GM23338 (cell line): ENCODE measurements at regions not wholly inside any gene's neighbourhood (a gene's known extent, or its start where the extent isn't known, plus 50 kb on each side); places are given as distances from the start of the nearest gene placed in this dataset.
A peak's percentile ranks its signal among the peaks of the same experiment; 100 is the strongest.

ENCODE experiments used
- ATAC-seq: fragments of 200-7000 bp; cut with Tn5 transposase; 3 replicates; pipeline ENCODE4 v1.9.1; 2020
- DNase-seq: peaks from one replicate; pipeline ENCODE4 v3.0.0-alpha.2; 2015; ENCODE audit warnings: low spot score
- H2AFZ ChIP-seq: fragments of 200-600 bp; sonication (generic); 2 replicates; pipeline ENCODE4 v1.8.0; 2016; ENCODE audit warnings: antibody characterized with exemption, mild to moderate bottlenecking, moderate library complexity
- H3F3A ChIP-seq: fragments of 200-600 bp; sonication (generic); replicated peaks from 2 replicates; pipeline ENCODE4 v1.8.0; 2017; ENCODE audit warnings: antibody characterized with exemption, mixed run types, low read depth
- H3K27ac ChIP-seq: fragments of 200-600 bp; sonication (generic); 2 replicates; pipeline ENCODE4 v1.6.1; 2016; ENCODE audit warnings: low read depth
- H3K27me3 ChIP-seq: fragments of 200-600 bp; sonication (generic); 2 replicates; pipeline ENCODE4 v1.8.0; 2016; ENCODE audit warnings: mild to moderate bottlenecking, mixed run types, moderate library complexity; ENCODE audit not compliant: insufficient read depth
- H3K36me3 ChIP-seq: fragments of 200-600 bp; sonication (generic); 2 replicates; pipeline ENCODE4 v1.8.0; 2016; ENCODE audit warnings: mild to moderate bottlenecking; ENCODE audit not compliant: insufficient read depth
- H3K4me1 ChIP-seq: fragments of 200-600 bp; sonication (generic); 2 replicates; pipeline ENCODE4 v1.8.0; 2016; ENCODE audit warnings: mild to moderate bottlenecking, moderate library complexity; ENCODE audit not compliant: insufficient read depth
- H3K4me2 ChIP-seq: fragments of 200-600 bp; sonication (generic); 2 replicates; pipeline ENCODE4 v1.7.1; 2017; ENCODE audit warnings: mixed run types
- H3K4me3 ChIP-seq: fragments of 200-600 bp; sonication (generic); 2 replicates; pipeline ENCODE4 v1.6.1; 2016; ENCODE audit warnings: mixed run types
- H3K79me2 ChIP-seq: fragments of 200-600 bp; sonication (generic); replicated peaks from 2 replicates; pipeline ENCODE4 v1.8.0; 2017; ENCODE audit warnings: mild to moderate bottlenecking; ENCODE audit not compliant: insufficient read depth
- H3K9me2 ChIP-seq: fragments of 200-600 bp; sonication (generic); 2 replicates; pipeline ENCODE4 v1.8.0; 2017; ENCODE audit not compliant: insufficient read depth
- H4K20me1 ChIP-seq: fragments of 200-600 bp; sonication (generic); replicated peaks from 2 replicates; pipeline ENCODE4 v1.8.0; 2017; ENCODE audit warnings: mild to moderate bottlenecking; ENCODE audit not compliant: insufficient read depth
- H3K27ac Mint-ChIP-seq: 2 replicates; pipeline ENCODE4 v1.8.0; 2020; ENCODE audit warnings: inconsistent platforms, mild to moderate bottlenecking, moderate library complexity, mixed read lengths
- H3K27me3 Mint-ChIP-seq: 3 replicates; pipeline ENCODE4 v1.8.0; 2022; ENCODE audit warnings: low read depth, mild to moderate bottlenecking, moderate library complexity, mixed read lengths, inconsistent platforms; ENCODE audit not compliant: insufficient read depth, poor library complexity
- H3K36me3 Mint-ChIP-seq: 3 replicates; pipeline ENCODE4 v1.8.0; 2021; ENCODE audit warnings: low read depth, mild to moderate bottlenecking, inconsistent platforms, moderate library complexity, mixed read lengths
- H3K4me1 Mint-ChIP-seq: 3 replicates; pipeline ENCODE4 v1.8.0; 2020; ENCODE audit warnings: mild to moderate bottlenecking, inconsistent platforms, mixed read lengths
- H3K4me3 Mint-ChIP-seq: 3 replicates; pipeline ENCODE4 v1.8.0; 2021; ENCODE audit warnings: moderate library complexity, mild to moderate bottlenecking, inconsistent platforms, mixed read lengths
- H3K9me3 Mint-ChIP-seq: 3 replicates; pipeline ENCODE4 v1.8.0; 2020; ENCODE audit warnings: moderate library complexity, mild to moderate bottlenecking, inconsistent platforms, mixed read lengths
- CREB1 ChIP-seq: fragments of 250-450 bp; sonication (Bioruptor Pico); IDR thresholded peaks from 2 replicates; pipeline ENCODE4 v1.5.0; 2020; ENCODE audit warnings: low read depth, mild to moderate bottlenecking, moderate library complexity
- CTCF ChIP-seq, 2 experiments: fragments of 200-600 bp in 1 of 2; sonication (generic) in 1 of 2; conservative IDR thresholded peaks; 2 replicates each; pipeline versions ENCODE4 v1.5.1 to v1.6.1; 2016 to 2017; ENCODE audit warnings: antibody characterized with exemption in 2 of 2, low read depth in 2 of 2, mild to moderate bottlenecking in 2 of 2, moderate library complexity in 1 of 2
- ETS1 ChIP-seq: IDR thresholded peaks from 2 replicates; pipeline ENCODE4 v1.6.1; 2016; ENCODE audit warnings: antibody characterized with exemption
- EZH2 ChIP-seq: fragments of 200-600 bp; sonication (generic); IDR thresholded peaks from one replicate; pipeline ENCODE4 v1.8.0; 2017; ENCODE audit warnings: antibody characterized with exemption, mild to moderate bottlenecking, low read depth; ENCODE audit not compliant: unreplicated experiment
- NANOG ChIP-seq: IDR thresholded peaks from 2 replicates; pipeline ENCODE4 v1.6.1; 2016; ENCODE audit warnings: antibody characterized with exemption, borderline replicate concordance
- REST ChIP-seq: IDR thresholded peaks from one replicate; pipeline ENCODE4 v1.6.1; 2018; ENCODE audit warnings: antibody characterized with exemption; ENCODE audit not compliant: unreplicated experiment
- STAT1 ChIP-seq: IDR thresholded peaks from one replicate; pipeline ENCODE4 v1.6.1; 2016; ENCODE audit warnings: antibody characterized with exemption; ENCODE audit not compliant: unreplicated experiment
- ZNF331 ChIP-seq: fragments of 250-450 bp; sonication (Bioruptor Pico); IDR thresholded peaks from 2 replicates; pipeline ENCODE4 v1.5.0; 2020; ENCODE audit warnings: low read depth, mild to moderate bottlenecking, moderate library complexity

GRCh38 chr10:120077707-120078492 is 185.4 kb downstream of the SEC23IP start (continued):
- TF ChIP-seq ETS1 (no peak), STAT1 (no peak), NANOG (no peak), EZH2 (no peak), CTCF (conservative IDR thresholded peaks at IDR 0.05; ENCODE audit: low read depth in 2 of 2) (no peak), ZNF331 (CRISPR knock-in tag) (no peak)

- Histone ChIP-seq H2AFZ (0 out of 2 replicates have a peak overlapping the region, but pooled peaks have one; percentile 43), H3K27me3 (no peaks in the 10 kb centered on the region), H3K9me2 (peaks cover 17% of the 10 kb centered on the region; the same call in 1 of the 2 replicates), H3K36me3 (no peaks in the 10 kb centered on the region), H3K27ac (no peak overlapping the region), H3K79me2 (no peaks in the 10 kb centered on the region), H4K20me1 (no peaks in the 10 kb centered on the region), H3K4me3 (no peak overlapping the region), H3F3A (no peaks in the 10 kb centered on the region), H3K4me1 (no peaks in the 10 kb centered on the region), H3K4me2 (no peak overlapping the region)
- no peak overlapping the region for H3K4me3 Mint-ChIP-seq
- DNase-seq (no peak), ATAC-seq (no peak)
- H3K9me3 Mint-ChIP-seq, result peaks cover 3% of the 10 kb centered on the region; the same call in 1 of the 3 replicates
- H3K36me3 Mint-ChIP-seq, result no peaks in the 10 kb centered on the region
- H3K4me1 Mint-ChIP-seq, result peaks cover 6% of the 10 kb centered on the region; the same call in 2 of the 3 replicates
- no peak overlapping the region for H3K27ac Mint-ChIP-seq
- H3K27me3 Mint-ChIP-seq, result no peaks in the 10 kb centered on the region
- TF ChIP-seq EZH2 (no peak), REST (no peak), ZNF331 (CRISPR knock-in tag) (no peak), CREB1 (no peak), CTCF (conservative IDR thresholded peaks at IDR 0.05; ENCODE audit: low read depth in 2 of 2) (no peak), STAT1 (no peak), ETS1 (no peak)
These were observed 192.7 kb downstream of the SEC23IP start for GRCh38 chr10:120085096-120085796.
